Kidney epithelial cell (primary cell): ENCODE measurements at regions not wholly inside any gene's neighbourhood (a gene's known extent, or its start where the extent isn't known, plus 50 kb on each side); places are given as distances from the start of the nearest gene placed in this dataset.

Source experiments
- DNase-seq: peaks from one replicate; pipeline ENCODE4 v3.0.0-alpha.2; 2010; ENCODE audit warnings: low read depth
- H3K27me3 ChIP-seq: 2 replicates; pipeline ENCODE4 v1.6.0; 2011; ENCODE audit warnings: low read length; ENCODE audit not compliant: control insufficient read depth, insufficient read depth
- H3K36me3 ChIP-seq: 2 replicates; pipeline ENCODE4 v1.5.1; 2011; ENCODE audit warnings: low read length; ENCODE audit not compliant: control insufficient read depth, insufficient read depth
- H3K4me3 ChIP-seq: 2 replicates; pipeline ENCODE4 v1.5.1; 2011; ENCODE audit warnings: low read depth, mild to moderate bottlenecking, control low read depth, low read length
- CTCF ChIP-seq: IDR thresholded peaks from 2 replicates; pipeline ENCODE4 v1.5.1; 2011; ENCODE audit warnings: mild to moderate bottlenecking, moderate library complexity, low read length, control low read depth, inconsistent platforms; ENCODE audit not compliant: insufficient read depth, poor library complexity, severe bottlenecking

- H3K36me3 ChIP-seq: no peaks in the 10 kb centered on the region
- no peak for TF ChIP-seq CTCF
- DNase-seq: no peak
Measured at GRCh38 chr12:76138656-76139055, 54.2 kb upstream of the NAP1L1 start.

GRCh38 chr12:76137606-76138005 is 53.1 kb upstream of the NAP1L1 start:
- DNase-seq: no peak
- no peaks in the 10 kb centered on the region for H3K27me3 ChIP-seq
- no peak overlapping the region for H3K4me3 ChIP-seq
- H3K36me3 ChIP-seq: no peaks in the 10 kb centered on the region
- no peak for TF ChIP-seq CTCF

More at GRCh38 chr12:76138656-76139055, 54.2 kb upstream of the NAP1L1 start:
- Histone ChIP-seq H3K4me3 (no peak overlapping the region), H3K27me3 (no peaks in the 10 kb centered on the region)

GRCh38 chr12:76135456-76135855 is 51.0 kb upstream of the NAP1L1 start:
- no peak for TF ChIP-seq CTCF
- H3K4me3 ChIP-seq: no peak overlapping the region
- no peaks in the 10 kb centered on the region for H3K27me3 ChIP-seq
- no peak for DNase-seq
- H3K36me3 ChIP-seq: no peaks in the 10 kb centered on the region
